ENCODE measurements at regions not wholly inside any gene's neighbourhood (a gene's known extent, or its start where the extent isn't known, plus 50 kb on each side); places are given as distances from the start of the nearest gene placed in this dataset.

- no peak for TF ChIP-seq CTCF (IDR thresholded peaks at IDR 0.05)
- no peak for TF ChIP-seq POLR2A (IDR thresholded peaks at IDR 0.05)
Observed at GRCh38 chr2:129499747-129500146, 479.7 kb upstream of the RAB6C start.

Measured in lower leg skin (tissue), 3 donors.